Mesendoderm (in vitro differentiated cells): ENCODE measurements at regions not wholly inside any gene's neighbourhood (a gene's known extent, or its start where the extent isn't known, plus 50 kb on each side); places are given as distances from the start of the nearest gene placed in this dataset.

ENCODE experiments used
- DNase-seq: peaks from one replicate; pipeline ENCODE4 v3.0.0; 2013
- H2AK5ac ChIP-seq: 2 replicates; pipeline ENCODE4 v1.6.1; 2013; ENCODE audit warnings: low read length, inconsistent platforms
- H2BK120ac ChIP-seq: 2 replicates; pipeline ENCODE4 v1.6.1; 2013; ENCODE audit warnings: low read depth, mild to moderate bottlenecking, low read length, moderate library complexity, mixed read lengths
- H2BK15ac ChIP-seq: replicated peaks from 2 replicates; pipeline ENCODE4 v1.6.1; 2013; ENCODE audit warnings: low read depth, mild to moderate bottlenecking, moderate library complexity
- H2BK5ac ChIP-seq: 2 replicates; pipeline ENCODE4 v1.6.1; 2013; ENCODE audit warnings: low read length, inconsistent platforms
- H3K18ac ChIP-seq: 2 replicates; pipeline ENCODE4 v1.6.1; 2013; ENCODE audit warnings: mild to moderate bottlenecking, low read length, mixed read lengths
- H3K23ac ChIP-seq: one replicate; pipeline ENCODE4 v1.6.1; 2013; ENCODE audit warnings: low read length
- H3K27ac ChIP-seq: 2 replicates; pipeline ENCODE4 v1.5.1; 2013; ENCODE audit warnings: low read depth, mild to moderate bottlenecking, inconsistent platforms, low read length, moderate library complexity
- H3K27me3 ChIP-seq: 2 replicates; pipeline ENCODE4 v1.6.1; 2013; ENCODE audit warnings: low read length, control low read depth, mild to moderate bottlenecking, inconsistent platforms; ENCODE audit not compliant: insufficient read depth, poor library complexity
- H3K36me3 ChIP-seq: 2 replicates; pipeline ENCODE4 v1.6.1; 2013; ENCODE audit warnings: low read length, inconsistent platforms; ENCODE audit not compliant: control insufficient read depth, insufficient read depth
- H3K4ac ChIP-seq: one replicate; pipeline ENCODE4 v1.6.1; 2013; ENCODE audit warnings: low read depth, mild to moderate bottlenecking, low read length, moderate library complexity
- H3K4me1 ChIP-seq: 2 replicates; pipeline ENCODE4 v1.6.1; 2013; ENCODE audit warnings: low read depth, low read length, inconsistent platforms; ENCODE audit not compliant: control insufficient read depth
- H3K4me2 ChIP-seq: 2 replicates; pipeline ENCODE4 v1.6.1; 2013; ENCODE audit warnings: low read length
- H3K4me3 ChIP-seq: 2 replicates; pipeline ENCODE4 v1.5.1; 2013; ENCODE audit warnings: mild to moderate bottlenecking, low read length
- H3K56ac ChIP-seq: one replicate; pipeline ENCODE4 v1.6.1; 2013; ENCODE audit warnings: low read length
- H3K79me1 ChIP-seq: 2 replicates; pipeline ENCODE4 v1.6.1; 2013; ENCODE audit warnings: low read length, inconsistent platforms
- H3K79me2 ChIP-seq: 2 replicates; pipeline ENCODE4 v1.6.1; 2013; ENCODE audit warnings: mild to moderate bottlenecking, low read length; ENCODE audit not compliant: control insufficient read depth, insufficient read depth
- H3K9ac ChIP-seq: 2 replicates; pipeline ENCODE4 v1.6.1; 2013; ENCODE audit warnings: low read length, inconsistent platforms
- H4K5ac ChIP-seq: one replicate; pipeline ENCODE4 v1.6.1; 2013; ENCODE audit warnings: low read length
- H4K8ac ChIP-seq: one replicate; pipeline ENCODE4 v1.6.1; 2013; ENCODE audit warnings: low read depth, mild to moderate bottlenecking, control low read depth, low read length, moderate library complexity
- WGBS: extraction: QIAGEN DNeasy Blood & Tissue Kit; methylation state at CpG from one replicate; pipeline ENCODE4 v1.1.7; 2013; ENCODE audit warnings: low lambda C conversion rate, missing lambda C conversion rate; ENCODE audit not compliant: insufficient coverage; ENCODE audit errors: extremely low coverage; 5-methylcytosine and 5-hydroxymethylcytosine counted together

DNA sequence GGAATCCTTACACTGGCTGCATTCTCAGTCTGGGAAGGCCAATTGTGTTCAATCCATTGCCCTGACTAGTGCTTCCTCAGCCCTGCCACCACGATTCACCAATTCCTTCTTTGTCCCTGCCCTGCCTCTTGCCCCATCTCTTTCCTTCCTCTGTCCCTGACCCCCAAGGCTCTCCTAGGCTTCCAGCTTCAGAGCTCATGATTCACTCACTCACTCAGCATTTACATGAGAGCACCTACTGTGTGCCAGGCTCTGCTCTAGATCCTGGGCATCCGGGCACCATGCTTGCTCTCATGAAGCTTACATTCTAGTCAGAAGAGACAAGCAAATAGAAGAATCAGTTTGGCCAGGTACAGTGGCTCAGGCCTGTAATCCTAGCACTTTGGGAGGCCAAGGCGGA, 489.5 kb upstream of the JARID2 start:
- Histone ChIP-seq H4K5ac (no peak overlapping the region), H3K27ac (no peak overlapping the region), H2BK5ac (no peak overlapping the region), H2AK5ac (no peak overlapping the region), H3K4me2 (no peak overlapping the region), H3K56ac (no peak overlapping the region), H3K36me3 (no peaks in the 10 kb centered on the region), H3K27me3 (no peaks in the 10 kb centered on the region), H3K79me1 (no peaks in the 10 kb centered on the region), H3K4ac (no peak overlapping the region), H4K8ac (no peak overlapping the region), H3K79me2 (no peaks in the 10 kb centered on the region), H3K18ac (no peak overlapping the region), H3K9ac (no peak overlapping the region), H2BK15ac (no peak overlapping the region), H3K23ac (no peak overlapping the region), H3K4me3 (no peak overlapping the region), H3K4me1 (no peaks in the 10 kb centered on the region), H2BK120ac (no peak overlapping the region)
- DNase-seq, result no peak
- no CpG with 5 or more reads among the region's 3 CpGs for WGBS

GRCh38 chr6:14757014-14757413, 488.9 kb upstream of the JARID2 start:
- H2AK5ac ChIP-seq, result no peak overlapping the region
- no peak overlapping the region for H4K5ac ChIP-seq
- no peak overlapping the region for H2BK120ac ChIP-seq
- no peak overlapping the region for H4K8ac ChIP-seq
- WGBS, result no CpG with 5 or more reads among the region's 1 CpG
- no peak for DNase-seq
- no peak overlapping the region for H3K9ac ChIP-seq
- H3K79me1 ChIP-seq, result no peaks in the 10 kb centered on the region
- no peak overlapping the region for H3K4ac ChIP-seq
- H3K4me1 ChIP-seq, result no peaks in the 10 kb centered on the region
- no peak overlapping the region for H3K23ac ChIP-seq
- H3K4me2 ChIP-seq, result no peak overlapping the region
- H3K27me3 ChIP-seq, result no peaks in the 10 kb centered on the region
- H3K36me3 ChIP-seq, result no peaks in the 10 kb centered on the region
- H2BK15ac ChIP-seq, result no peak overlapping the region
- H3K27ac ChIP-seq, result no peak overlapping the region
- H3K79me2 ChIP-seq, result no peaks in the 10 kb centered on the region
- no peak overlapping the region for H3K18ac ChIP-seq
- H3K4me3 ChIP-seq, result no peak overlapping the region
- no peak overlapping the region for H3K56ac ChIP-seq
- H2BK5ac ChIP-seq, result no peak overlapping the region

DNA sequence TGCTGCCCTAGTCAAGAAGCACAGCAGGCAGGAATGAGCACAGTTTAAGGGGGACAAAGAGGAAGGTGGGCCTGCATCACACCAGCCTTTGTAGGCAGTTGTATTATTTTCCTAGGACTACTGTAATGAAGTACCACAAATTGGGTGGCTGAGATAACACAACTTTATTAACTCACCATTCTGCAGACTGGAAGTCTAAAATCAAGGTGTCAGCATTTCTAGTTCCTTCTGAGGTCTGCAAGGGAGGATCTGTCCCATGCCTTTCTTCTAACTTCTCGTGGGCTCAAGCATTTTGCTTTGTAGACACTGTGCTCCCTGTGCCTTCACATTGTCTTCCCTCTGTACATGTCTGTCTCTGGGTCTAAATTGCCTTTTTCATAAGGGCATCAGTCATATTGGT, 488.5 kb upstream of the JARID2 start:
- H4K5ac ChIP-seq, result no peak overlapping the region
- H3K18ac ChIP-seq, result no peak overlapping the region
- no peak overlapping the region for H4K8ac ChIP-seq
- no peak overlapping the region for H3K23ac ChIP-seq
- WGBS, result no CpG with 5 or more reads among the region's 1 CpG
- H2BK15ac ChIP-seq, result no peak overlapping the region
- no peak overlapping the region for H3K27ac ChIP-seq
- H3K4me2 ChIP-seq, result no peak overlapping the region
- H3K79me1 ChIP-seq, result no peaks in the 10 kb centered on the region
- no peak overlapping the region for H2AK5ac ChIP-seq
- DNase-seq, result no peak
- no peaks in the 10 kb centered on the region for H3K36me3 ChIP-seq
- no peak overlapping the region for H3K56ac ChIP-seq
- no peak overlapping the region for H2BK5ac ChIP-seq
- H3K9ac ChIP-seq, result no peak overlapping the region
- H3K4ac ChIP-seq, result no peak overlapping the region
- no peak overlapping the region for H3K4me3 ChIP-seq
- H3K4me1 ChIP-seq, result no peaks in the 10 kb centered on the region
- no peak overlapping the region for H2BK120ac ChIP-seq
- no peaks in the 10 kb centered on the region for H3K27me3 ChIP-seq
- H3K79me2 ChIP-seq, result no peaks in the 10 kb centered on the region

DNA sequence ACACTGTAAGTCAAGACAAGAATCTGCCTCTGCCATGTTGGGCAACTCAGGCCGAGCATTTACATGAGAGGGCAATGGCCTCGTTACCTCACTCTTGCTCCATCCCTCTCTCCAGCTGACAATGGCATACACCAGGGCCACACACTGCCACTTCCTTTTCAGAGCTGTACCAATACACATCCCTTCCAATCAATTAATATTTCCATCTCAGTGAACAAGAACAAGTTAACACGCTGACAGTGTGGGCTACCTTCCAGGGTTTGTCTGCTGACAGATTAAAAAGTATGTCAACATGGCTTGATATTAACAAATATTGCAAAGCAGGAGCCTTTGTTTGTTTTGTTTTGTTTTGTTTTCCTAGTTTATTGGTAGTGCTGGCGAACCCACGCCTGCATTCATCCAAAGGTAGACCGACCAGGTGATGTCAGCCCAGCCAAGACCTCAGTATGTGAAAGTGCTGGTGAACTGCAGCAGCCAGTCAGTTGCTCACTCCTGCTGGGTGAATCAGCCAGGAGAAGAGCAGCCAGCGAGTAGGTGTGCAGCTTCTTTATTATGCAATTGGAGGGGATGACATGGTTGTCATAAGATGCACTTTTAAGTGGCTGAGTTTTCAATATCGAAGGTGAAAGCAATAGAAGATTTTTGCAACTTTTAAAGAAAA, 487.3 kb upstream of the JARID2 start:
- Histone ChIP-seq H2BK5ac (no peak overlapping the region), H3K18ac (no peak overlapping the region), H3K4me2 (no peak overlapping the region), H3K4me3 (no peak overlapping the region), H4K8ac (no peak overlapping the region), H3K36me3 (no peaks in the 10 kb centered on the region), H3K27ac (no peak overlapping the region), H3K79me1 (no peaks in the 10 kb centered on the region), H2BK15ac (no peak overlapping the region), H3K79me2 (no peaks in the 10 kb centered on the region), H3K4ac (no peak overlapping the region), H3K27me3 (no peaks in the 10 kb centered on the region), H3K23ac (no peak overlapping the region), H3K56ac (no peak overlapping the region), H2BK120ac (no peak overlapping the region), H4K5ac (no peak overlapping the region), H3K4me1 (no peaks in the 10 kb centered on the region), H3K9ac (no peak overlapping the region), H2AK5ac (no peak overlapping the region)
- no CpG with 5 or more reads among the region's 8 CpGs for WGBS
- DNase-seq, result peak; percentile 21

DNA sequence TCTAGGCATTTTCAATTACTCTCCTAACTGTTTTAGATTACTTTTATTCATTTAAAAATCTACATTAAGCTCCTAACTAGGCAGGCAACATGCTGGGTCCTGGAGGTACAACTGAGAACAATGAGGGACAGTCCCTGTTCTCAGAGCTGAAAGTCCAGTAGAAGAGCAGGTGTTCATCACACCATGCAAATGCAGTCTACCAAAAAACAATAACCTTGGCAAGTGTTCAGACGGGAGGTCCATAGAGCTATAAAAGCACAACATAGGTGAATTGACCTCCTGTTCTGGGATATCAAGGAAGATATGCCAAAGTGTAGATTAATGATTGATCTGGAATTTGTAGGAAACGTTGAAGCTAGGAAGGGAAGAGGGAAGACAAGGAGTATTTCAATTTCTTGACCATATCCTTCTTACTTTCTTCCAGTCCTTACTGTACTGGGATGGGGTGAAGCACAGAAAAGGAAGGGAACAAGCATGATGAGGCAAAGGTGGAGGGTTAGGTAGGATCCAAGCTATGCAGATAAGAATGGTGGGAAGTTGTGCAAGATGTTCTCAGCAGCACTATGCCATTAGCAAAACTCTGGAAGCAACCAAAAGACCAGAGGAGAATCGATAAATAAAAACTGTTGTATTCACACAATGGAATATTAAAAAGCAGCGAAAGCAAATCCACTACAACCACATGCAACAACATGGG, 485.7 kb upstream of the JARID2 start:
- Histone ChIP-seq H3K27ac (no peak overlapping the region), H3K56ac (no peak overlapping the region), H3K18ac (no peak overlapping the region), H3K9ac (no peak overlapping the region), H3K4ac (no peak overlapping the region), H3K27me3 (no peaks in the 10 kb centered on the region), H3K4me2 (no peak overlapping the region), H3K79me1 (no peaks in the 10 kb centered on the region), H3K23ac (no peak overlapping the region), H2BK15ac (no peak overlapping the region), H2BK5ac (no peak overlapping the region), H3K36me3 (no peaks in the 10 kb centered on the region), H3K4me3 (no peak overlapping the region), H2AK5ac (no peak overlapping the region), H3K79me2 (no peaks in the 10 kb centered on the region), H3K4me1 (no peaks in the 10 kb centered on the region), H4K8ac (no peak overlapping the region), H2BK120ac (no peak overlapping the region), H4K5ac (no peak overlapping the region)
- no CpG with 5 or more reads among the region's 4 CpGs for WGBS
- no peak for DNase-seq

DNA sequence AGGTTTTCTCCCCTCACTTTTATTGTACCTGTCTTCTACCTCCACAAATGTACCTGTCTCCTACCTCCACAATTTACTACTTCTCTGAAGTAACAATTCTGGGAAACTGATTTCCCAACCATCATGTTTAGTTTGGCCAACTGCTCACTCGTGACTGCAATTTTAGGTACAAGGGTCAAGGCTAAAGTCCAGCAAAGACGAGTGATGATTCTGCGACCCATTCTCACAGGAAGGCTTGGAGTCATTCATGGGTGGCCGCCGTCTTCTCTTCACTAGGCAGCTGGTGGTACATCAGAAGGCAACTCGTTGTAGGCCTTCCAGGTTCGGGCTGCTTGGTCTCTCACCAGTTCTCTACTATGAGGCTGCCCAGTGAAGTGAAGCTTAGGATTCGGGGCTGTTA, 483.8 kb upstream of the JARID2 start:
- H3K79me2 ChIP-seq, result no peaks in the 10 kb centered on the region
- H3K4ac ChIP-seq, result no peak overlapping the region
- no peak overlapping the region for H2BK5ac ChIP-seq
- no peaks in the 10 kb centered on the region for H3K4me1 ChIP-seq
- H2BK15ac ChIP-seq, result no peak overlapping the region
- no peak overlapping the region for H2AK5ac ChIP-seq
- no peak overlapping the region for H3K18ac ChIP-seq
- H4K8ac ChIP-seq, result no peak overlapping the region
- H3K27ac ChIP-seq, result no peak overlapping the region
- no peak overlapping the region for H3K4me2 ChIP-seq
- no peak overlapping the region for H3K56ac ChIP-seq
- H3K4me3 ChIP-seq, result no peak overlapping the region
- H4K5ac ChIP-seq, result no peak overlapping the region
- no peak for DNase-seq
- no peak overlapping the region for H3K9ac ChIP-seq
- H3K36me3 ChIP-seq, result no peaks in the 10 kb centered on the region
- no peak overlapping the region for H3K23ac ChIP-seq
- no peaks in the 10 kb centered on the region for H3K79me1 ChIP-seq
- WGBS, result no CpG with 5 or more reads among the region's 8 CpGs
- H2BK120ac ChIP-seq, result no peak overlapping the region
- H3K27me3 ChIP-seq, result no peaks in the 10 kb centered on the region
